AG10803 (cell line): ENCODE measurements at regions not wholly inside any gene's neighbourhood (a gene's known extent, or its start where the extent isn't known, plus 50 kb on each side); places are given as distances from the start of the nearest gene placed in this dataset.

Source experiments
- DNase-seq: peaks from one replicate; pipeline ENCODE4 v3.0.0; 2010; ENCODE audit warnings: low read depth
- H3K4me3 ChIP-seq: 2 replicates; pipeline ENCODE4 v1.5.1; 2011; ENCODE audit warnings: mild to moderate bottlenecking, low read length, control low read depth
- TF ChIP-seq, protein P1 (sequence below): conservative IDR thresholded peaks from 2 replicates; pipeline ENCODE4 v1.5.1; 2011; ENCODE audit warnings: mild to moderate bottlenecking, low read length, control low read depth, inconsistent platforms

DNA sequence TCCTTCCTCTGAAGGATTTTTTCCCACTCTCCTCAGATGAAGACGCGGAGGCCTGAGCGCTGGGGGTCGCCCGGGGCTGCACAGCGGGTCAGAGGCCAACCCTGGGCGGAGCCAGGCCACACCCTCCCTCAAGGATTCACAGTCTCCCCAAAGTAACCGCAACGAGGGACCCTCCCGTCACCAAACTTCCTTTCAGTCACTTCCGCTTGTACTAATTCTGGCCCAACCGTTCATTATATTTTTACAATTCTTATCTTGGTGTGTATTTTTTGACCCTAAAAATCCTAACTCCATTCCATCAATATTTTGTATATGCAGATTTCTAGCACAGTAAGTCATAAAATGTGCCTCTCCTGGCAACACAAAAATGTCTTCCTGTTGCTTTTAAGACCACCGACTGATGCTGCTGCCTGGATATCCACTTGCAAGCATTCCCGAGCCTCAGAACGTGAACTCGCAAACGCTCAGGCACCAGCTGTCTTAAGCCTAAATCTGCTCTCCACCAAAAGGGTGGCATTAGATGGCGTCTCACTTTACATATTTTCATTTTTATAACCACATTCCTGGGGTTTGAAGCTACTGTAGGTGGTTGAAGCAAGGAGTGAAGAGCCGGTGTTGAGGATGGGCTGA, 128.0 kb downstream of the DLL1 start:
- H3K4me3 ChIP-seq, result no peak overlapping the region
- no peak for DNase-seq
- TF ChIP-seq, protein P1, sequence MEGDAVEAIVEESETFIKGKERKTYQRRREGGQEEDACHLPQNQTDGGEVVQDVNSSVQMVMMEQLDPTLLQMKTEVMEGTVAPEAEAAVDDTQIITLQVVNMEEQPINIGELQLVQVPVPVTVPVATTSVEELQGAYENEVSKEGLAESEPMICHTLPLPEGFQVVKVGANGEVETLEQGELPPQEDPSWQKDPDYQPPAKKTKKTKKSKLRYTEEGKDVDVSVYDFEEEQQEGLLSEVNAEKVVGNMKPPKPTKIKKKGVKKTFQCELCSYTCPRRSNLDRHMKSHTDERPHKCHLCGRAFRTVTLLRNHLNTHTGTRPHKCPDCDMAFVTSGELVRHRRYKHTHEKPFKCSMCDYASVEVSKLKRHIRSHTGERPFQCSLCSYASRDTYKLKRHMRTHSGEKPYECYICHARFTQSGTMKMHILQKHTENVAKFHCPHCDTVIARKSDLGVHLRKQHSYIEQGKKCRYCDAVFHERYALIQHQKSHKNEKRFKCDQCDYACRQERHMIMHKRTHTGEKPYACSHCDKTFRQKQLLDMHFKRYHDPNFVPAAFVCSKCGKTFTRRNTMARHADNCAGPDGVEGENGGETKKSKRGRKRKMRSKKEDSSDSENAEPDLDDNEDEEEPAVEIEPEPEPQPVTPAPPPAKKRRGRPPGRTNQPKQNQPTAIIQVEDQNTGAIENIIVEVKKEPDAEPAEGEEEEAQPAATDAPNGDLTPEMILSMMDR, result no peak

DNA sequence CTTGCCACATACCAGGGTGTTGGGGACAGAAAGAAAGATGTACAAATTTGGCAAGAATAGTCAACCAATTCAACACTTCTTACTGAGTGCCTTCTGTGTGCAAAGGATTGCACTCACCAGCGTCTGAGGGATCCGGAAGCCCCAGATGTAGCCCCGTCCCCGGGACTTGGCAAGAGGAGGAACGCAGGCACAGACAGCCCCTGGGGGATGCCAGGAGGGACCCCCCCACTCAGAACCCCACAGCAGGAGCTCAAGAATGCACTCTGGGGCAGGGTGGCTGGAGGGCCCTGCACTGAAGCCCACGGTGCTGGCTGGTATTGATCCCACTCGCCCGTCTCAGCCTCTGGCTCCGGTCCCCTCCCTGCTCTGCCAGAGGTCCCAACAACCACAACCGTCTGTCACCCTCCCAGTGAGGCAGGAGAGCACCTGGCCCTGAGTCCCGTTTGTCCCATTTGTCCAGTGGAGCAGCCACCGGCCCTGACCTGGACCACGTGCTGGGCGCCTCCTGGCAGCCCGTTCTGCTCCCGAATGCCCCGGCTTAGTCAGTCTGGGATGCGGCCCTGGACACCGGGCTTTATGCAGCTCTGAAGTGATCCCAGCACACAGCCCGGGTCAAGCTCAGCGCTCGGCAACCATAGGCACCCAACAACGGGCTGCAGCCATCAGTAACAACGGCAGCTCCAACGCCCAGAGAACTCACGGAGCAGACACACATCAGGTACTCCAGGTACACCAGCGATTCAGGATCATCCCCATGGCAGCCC, 128.7 kb downstream of the DLL1 start:
- no peak for DNase-seq
- TF ChIP-seq, protein P1, result no peak
- H3K4me3 ChIP-seq, result no peak overlapping the region

DNA sequence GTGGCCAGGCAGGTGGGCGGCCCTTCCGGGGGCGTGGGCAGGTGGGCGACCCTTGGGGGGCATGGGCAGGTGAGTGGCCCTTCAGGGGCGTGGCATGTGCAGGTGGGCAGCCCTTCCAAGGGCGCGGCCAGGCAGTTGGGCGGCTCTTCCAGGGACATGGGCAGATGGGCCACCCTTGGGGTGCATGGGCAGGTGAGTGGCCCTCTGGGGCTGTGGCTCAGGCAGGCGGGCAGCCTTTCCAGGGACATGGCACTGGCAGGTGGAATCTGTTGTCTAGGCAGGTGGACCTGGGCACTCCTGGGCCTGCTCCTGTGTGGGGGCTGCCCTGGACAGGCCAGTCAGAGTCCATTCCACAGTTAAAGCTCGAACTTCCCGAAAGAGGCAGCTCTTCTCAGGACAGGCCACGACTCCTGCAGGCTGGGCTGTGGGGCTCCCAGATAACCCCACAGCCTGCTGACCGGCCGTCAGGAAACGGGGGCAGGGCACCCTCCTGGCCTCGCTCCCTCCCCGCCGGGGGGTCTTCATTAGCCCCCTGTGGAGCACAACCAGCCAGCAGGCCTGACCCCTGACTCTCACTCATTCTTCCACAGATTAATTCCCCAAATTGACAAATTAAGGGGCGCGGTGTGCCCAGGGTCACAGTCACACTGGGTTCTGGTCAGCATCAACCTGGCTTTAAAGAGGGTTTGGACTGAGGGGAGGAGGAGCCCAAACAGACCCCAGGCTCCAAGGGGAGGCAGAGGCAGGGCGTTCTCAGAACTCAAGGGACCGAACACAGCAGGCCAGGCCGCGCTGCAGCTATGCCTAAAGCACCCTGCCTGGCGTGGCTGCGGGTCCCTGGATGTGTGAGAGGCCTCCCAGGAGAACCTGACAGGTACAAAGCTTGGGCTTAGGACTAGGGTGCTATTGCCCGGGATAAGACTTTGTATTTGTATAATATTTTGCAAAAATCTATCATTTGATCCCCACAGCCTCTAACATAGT, 130.0 kb downstream of the DLL1 start:
- TF ChIP-seq, protein P1, result no peak
- no peak overlapping the region for H3K4me3 ChIP-seq
- no peak for DNase-seq

DNA sequence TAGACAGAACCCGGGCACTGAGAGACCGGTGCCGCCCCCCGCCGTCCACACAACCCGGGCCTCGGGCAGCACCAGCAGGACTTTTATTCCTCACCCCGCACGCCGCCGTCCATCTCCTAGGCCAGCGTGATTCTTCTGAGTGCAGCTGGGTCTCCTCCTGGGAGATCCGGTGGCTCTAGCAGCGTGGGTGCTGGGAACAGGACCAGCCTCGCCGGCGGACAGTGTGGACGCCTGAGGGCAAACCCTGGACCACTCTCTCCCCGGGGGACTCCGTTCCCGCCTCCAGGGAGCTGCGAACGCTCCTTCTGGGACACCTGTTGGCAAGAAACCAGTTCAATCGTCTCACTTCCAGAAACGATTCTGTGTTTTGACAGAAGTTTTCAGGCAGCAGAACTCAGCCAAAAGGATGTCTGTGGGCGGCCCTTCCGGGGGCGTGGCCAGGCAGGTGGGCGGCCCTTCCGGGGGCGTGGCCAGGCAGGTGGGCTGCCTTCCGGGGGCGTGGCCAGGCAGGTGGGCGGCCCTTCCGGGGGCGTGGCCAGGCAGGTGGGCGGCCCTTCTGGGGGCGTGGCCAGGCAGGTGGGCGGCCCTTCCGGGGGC, 130.7 kb downstream of the DLL1 start:
- DNase-seq, result no peak
- TF ChIP-seq, protein P1, result no peak
- H3K4me3 ChIP-seq, result no peak overlapping the region

DNA sequence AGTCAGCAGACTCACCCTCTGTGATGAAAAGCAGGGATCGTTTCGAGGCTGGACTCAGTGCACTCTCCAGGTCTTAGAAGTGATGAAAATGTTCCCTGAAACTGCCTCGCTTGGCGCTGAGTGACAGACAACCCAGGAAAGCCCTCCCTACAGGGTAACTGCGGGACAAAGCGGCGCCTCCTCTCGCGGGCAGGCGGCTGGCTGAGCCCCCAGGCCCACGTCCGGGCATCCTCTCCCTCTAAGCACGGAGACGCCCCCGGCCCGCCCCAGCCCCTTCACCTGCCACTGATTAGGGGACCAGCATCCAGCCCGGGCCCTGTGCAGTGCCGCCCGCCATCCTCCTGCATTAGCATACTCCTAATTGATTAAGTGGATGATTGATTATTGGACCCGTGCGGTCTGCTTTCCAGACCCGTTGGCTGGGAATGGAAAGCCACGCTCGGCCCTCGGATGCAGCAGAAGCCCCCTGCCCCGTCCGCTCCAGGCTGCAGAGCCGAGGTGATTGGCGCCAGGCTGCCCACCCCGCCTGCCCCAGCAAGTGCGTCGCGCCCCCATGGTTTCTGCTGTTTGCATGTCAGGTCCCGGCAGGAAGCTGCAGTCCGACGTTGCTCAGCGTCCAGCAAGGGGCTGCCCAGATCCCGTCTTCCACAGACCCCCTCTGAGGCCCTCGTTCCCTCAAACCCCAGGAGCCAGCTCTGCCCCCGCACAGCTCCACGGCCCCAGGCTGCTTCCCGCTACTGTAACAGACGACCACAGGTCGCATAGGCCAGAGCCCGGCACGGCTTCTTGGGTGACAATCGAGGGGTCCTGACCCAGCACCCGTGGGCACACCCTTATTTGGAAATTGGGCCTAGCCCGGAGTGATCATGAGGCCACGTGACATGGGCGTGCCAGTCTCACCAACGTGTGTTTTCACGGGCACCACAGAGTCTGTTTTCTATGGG, 131.6 kb downstream of the DLL1 start:
- no peak overlapping the region for H3K4me3 ChIP-seq
- no peak for DNase-seq
- TF ChIP-seq, protein P1, result no peak
